Retina (tissue), 1 donor: ENCODE measurements at regions not wholly inside any gene's neighbourhood (a gene's known extent, or its start where the extent isn't known, plus 50 kb on each side); places are given as distances from the start of the nearest gene placed in this dataset.

Experiments
- DNase-seq: peaks from one replicate; pipeline ENCODE4 v3.0.0-alpha.2; 2016

GRCh38 chr17:33404070-33404819 lies 111.2 kb upstream of the ASIC2 start:
- DNase-seq, result no peak

GRCh38 chr17:33416131-33416530 lies 123.0 kb upstream of the ASIC2 start:
- DNase-seq, result no peak

GRCh38 chr17:33421933-33422332 lies 128.8 kb upstream of the ASIC2 start:
- DNase-seq, result no peak

GRCh38 chr17:33433581-33433980 lies 140.5 kb upstream of the ASIC2 start:
- DNase-seq, result no peak

- DNase-seq, result no peak
Measured at GRCh38 chr17:33434841-33435240, 141.7 kb upstream of the ASIC2 start.

- no peak for DNase-seq
Measured at GRCh38 chr17:33435721-33436301, 142.7 kb upstream of the ASIC2 start.

GRCh38 chr17:33436321-33436720 lies 143.2 kb upstream of the ASIC2 start:
- DNase-seq, result no peak

GRCh38 chr17:33438139-33438538 lies 145.0 kb upstream of the ASIC2 start:
- no peak for DNase-seq

GRCh38 chr17:33438578-33438977 lies 145.5 kb upstream of the ASIC2 start:
- DNase-seq, result no peak

GRCh38 chr17:33442320-33442719 lies 149.2 kb upstream of the ASIC2 start:
- no peak for DNase-seq

GRCh38 chr17:33444731-33445130 lies 151.6 kb upstream of the ASIC2 start:
- DNase-seq, result no peak

GRCh38 chr17:33447090-33447489 lies 154.0 kb upstream of the ASIC2 start:
- DNase-seq, result no peak

GRCh38 chr17:33451221-33451620 lies 158.1 kb upstream of the ASIC2 start:
- DNase-seq, result no peak

GRCh38 chr17:33457477-33457876 lies 164.4 kb upstream of the ASIC2 start:
- DNase-seq, result no peak

- DNase-seq, result no peak
Measured at GRCh38 chr17:33459078-33459940, 166.2 kb upstream of the ASIC2 start.

- DNase-seq, result no peak
Measured at GRCh38 chr17:33460781-33461450, 167.8 kb upstream of the ASIC2 start.

- no peak for DNase-seq
Measured at GRCh38 chr17:33463887-33464286, 170.8 kb upstream of the ASIC2 start.

- no peak for DNase-seq
Measured at GRCh38 chr17:33464669-33465280, 171.7 kb upstream of the ASIC2 start.

- DNase-seq, result no peak
Measured at GRCh38 chr17:33469421-33469820, 176.3 kb upstream of the ASIC2 start.

GRCh38 chr17:33469911-33470310 lies 176.8 kb upstream of the ASIC2 start:
- DNase-seq, result peak; percentile 32

- DNase-seq, result no peak
Measured at GRCh38 chr17:33473061-33473460, 180.0 kb upstream of the ASIC2 start.

GRCh38 chr17:33474789-33475188 lies 181.7 kb upstream of the ASIC2 start:
- no peak for DNase-seq

GRCh38 chr17:33475594-33475993 lies 182.5 kb upstream of the ASIC2 start:
- DNase-seq, result no peak
